OCI-LY7 (cell line): ENCODE measurements at regions not wholly inside any gene's neighbourhood (a gene's known extent, or its start where the extent isn't known, plus 50 kb on each side); places are given as distances from the start of the nearest gene placed in this dataset.

Source experiments
- BruUV-seq: library from RNA; stranded (reverse); fragments of 400-500 nt; replicated peaks from 2 replicates; lab custom pipeline; 2021; lab: Mats Ljungman, UMichigan
- CTCF ChIA-PET: fragments of 300-600 bp; sonication (Branson Sonifier 250); formaldehyde crosslinking; loops from one replicate; lab custom pipeline; 2022; ENCODE audit warnings: antibody characterized with exemption; ENCODE audit not compliant: unreplicated experiment; lab: Charles Lee
- POLR2A ChIA-PET: fragments of 300-600 bp; sonication (Branson Sonifier 250); formaldehyde crosslinking; loops from one replicate; lab custom pipeline; 2022; ENCODE audit warnings: antibody characterized with exemption; lab: Charles Lee
- DNase-seq: peaks from one replicate; pipeline ENCODE4 v3.0.0-alpha.2; 2015; ENCODE audit warnings: low spot score
- H2AFZ ChIP-seq: fragments of 200-600 bp; sonication (generic), shearing (Covaris generic); 2 replicates; pipeline ENCODE4 v1.6.1; 2014; ENCODE audit warnings: mild to moderate bottlenecking, antibody characterized with exemption, low read length, moderate library complexity
- H3K27ac ChIP-seq: fragments of 200-600 bp; sonication (generic); 2 replicates; pipeline ENCODE4 v1.5.1; 2014; ENCODE audit warnings: mixed run types, low read depth, mild to moderate bottlenecking, moderate library complexity, low read length, inconsistent platforms; ENCODE audit not compliant: poor library complexity, severe bottlenecking
- H3K36me3 ChIP-seq: fragments of 200-600 bp; sonication (generic); 2 replicates; pipeline ENCODE4 v1.6.1; 2014; ENCODE audit warnings: mild to moderate bottlenecking, antibody characterized with exemption, low read length, moderate library complexity, mixed read lengths; ENCODE audit not compliant: insufficient read depth
- H3K4me1 ChIP-seq: fragments of 200-600 bp; sonication (generic); 2 replicates; pipeline ENCODE4 v1.5.1; 2014; ENCODE audit warnings: mild to moderate bottlenecking, low read length; ENCODE audit not compliant: insufficient read depth, poor library complexity, severe bottlenecking
- H3K4me2 ChIP-seq: fragments of 200-600 bp; sonication (generic); 2 replicates; pipeline ENCODE4 v1.6.1; 2014; ENCODE audit warnings: mild to moderate bottlenecking, low read length
- H3K4me3 ChIP-seq: fragments of 200-600 bp; sonication (generic); 2 replicates; pipeline ENCODE4 v1.5.1; 2014; ENCODE audit warnings: mild to moderate bottlenecking, low read depth, low read length; ENCODE audit not compliant: poor library complexity, severe bottlenecking
- H3K79me2 ChIP-seq: fragments of 200-600 bp; sonication (generic); 2 replicates; pipeline ENCODE4 v1.6.1; 2016; ENCODE audit warnings: low read depth, mild to moderate bottlenecking, low read length, moderate library complexity, mixed read lengths; ENCODE audit not compliant: insufficient read depth
- H3K9me2 ChIP-seq: fragments of 200-600 bp; sonication (generic); 2 replicates; pipeline ENCODE4 v1.6.1; 2016; ENCODE audit warnings: mild to moderate bottlenecking, low read length, mixed read lengths; ENCODE audit not compliant: insufficient read depth
- H3K9me3 ChIP-seq: fragments of 200-600 bp; sonication (generic); 2 replicates; pipeline ENCODE4 v1.6.1; 2014; ENCODE audit warnings: mild to moderate bottlenecking, mixed run types, low read length, mixed read lengths
- H4K20me1 ChIP-seq: fragments of 200-600 bp; sonication (generic); 2 replicates; pipeline ENCODE4 v1.6.1; 2014; ENCODE audit warnings: mild to moderate bottlenecking, antibody characterized with exemption, low read length, moderate library complexity, mixed read lengths; ENCODE audit not compliant: insufficient read depth
- EZH2phosphoT487 ChIP-seq: fragments of 200-600 bp; sonication (generic); IDR thresholded peaks from 2 replicates; pipeline ENCODE4 v1.6.1; 2018; ENCODE audit warnings: low read depth, borderline replicate concordance, mild to moderate bottlenecking, mixed run types, antibody characterized with exemption, low read length, moderate library complexity, mixed read lengths
- intact Hi-C: fragments of 100-400 bp; cut with micrococcal nuclease; formaldehyde crosslinking; loops from one replicate; pipeline ENCODE4 v1.10.0; 2022; ENCODE audit not compliant: unreplicated experiment
- TF ChIP-seq, protein P1 (sequence below): fragments of 200-600 bp; sonication (generic); conservative IDR thresholded peaks from 2 replicates; pipeline ENCODE4 v1.5.1; 2014; ENCODE audit warnings: mild to moderate bottlenecking, antibody characterized with exemption, low read length, moderate library complexity, mixed read lengths

DNA sequence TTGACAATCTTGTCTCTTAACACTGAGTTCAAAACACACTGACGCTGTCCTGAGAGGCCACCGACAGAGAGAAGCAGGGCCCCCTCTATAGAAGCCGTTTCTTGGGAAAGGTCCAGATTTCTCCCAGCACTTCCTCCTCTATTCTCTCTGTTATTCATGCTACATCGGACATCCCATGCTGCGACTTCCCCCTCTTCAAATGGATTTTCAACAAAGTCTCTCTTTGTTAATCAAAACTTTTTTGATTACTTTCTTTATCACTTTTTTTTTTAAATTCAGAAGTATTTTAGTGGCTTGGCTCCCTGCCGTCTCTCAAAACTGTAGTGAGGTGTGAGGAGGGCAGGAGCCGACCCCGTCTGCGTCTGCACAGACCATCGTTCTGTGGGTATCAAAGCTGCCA, 298.9 kb upstream of the PITRM1 start:
- Histone ChIP-seq H4K20me1 (no peaks in the 10 kb centered on the region), H3K79me2 (no peaks in the 10 kb centered on the region), H3K9me2 (no peaks in the 10 kb centered on the region), H2AFZ (no peak overlapping the region), H3K4me2 (no peak overlapping the region), H3K9me3 (no peaks in the 10 kb centered on the region), H3K27ac (no peak overlapping the region), H3K4me1 (no peaks in the 10 kb centered on the region), H3K4me3 (no peak overlapping the region), H3K36me3 (no peaks in the 10 kb centered on the region)
- ChIA-PET CTCF (no interaction called here), POLR2A (no interaction called here)
- TF ChIP-seq, protein P1, sequence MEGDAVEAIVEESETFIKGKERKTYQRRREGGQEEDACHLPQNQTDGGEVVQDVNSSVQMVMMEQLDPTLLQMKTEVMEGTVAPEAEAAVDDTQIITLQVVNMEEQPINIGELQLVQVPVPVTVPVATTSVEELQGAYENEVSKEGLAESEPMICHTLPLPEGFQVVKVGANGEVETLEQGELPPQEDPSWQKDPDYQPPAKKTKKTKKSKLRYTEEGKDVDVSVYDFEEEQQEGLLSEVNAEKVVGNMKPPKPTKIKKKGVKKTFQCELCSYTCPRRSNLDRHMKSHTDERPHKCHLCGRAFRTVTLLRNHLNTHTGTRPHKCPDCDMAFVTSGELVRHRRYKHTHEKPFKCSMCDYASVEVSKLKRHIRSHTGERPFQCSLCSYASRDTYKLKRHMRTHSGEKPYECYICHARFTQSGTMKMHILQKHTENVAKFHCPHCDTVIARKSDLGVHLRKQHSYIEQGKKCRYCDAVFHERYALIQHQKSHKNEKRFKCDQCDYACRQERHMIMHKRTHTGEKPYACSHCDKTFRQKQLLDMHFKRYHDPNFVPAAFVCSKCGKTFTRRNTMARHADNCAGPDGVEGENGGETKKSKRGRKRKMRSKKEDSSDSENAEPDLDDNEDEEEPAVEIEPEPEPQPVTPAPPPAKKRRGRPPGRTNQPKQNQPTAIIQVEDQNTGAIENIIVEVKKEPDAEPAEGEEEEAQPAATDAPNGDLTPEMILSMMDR = no peak
- TF ChIP-seq EZH2phosphoT487 = no peak
- DNase-seq = no peak
- BruUV-seq = no TSS peak
- intact Hi-C loops = no loop called here

DNA sequence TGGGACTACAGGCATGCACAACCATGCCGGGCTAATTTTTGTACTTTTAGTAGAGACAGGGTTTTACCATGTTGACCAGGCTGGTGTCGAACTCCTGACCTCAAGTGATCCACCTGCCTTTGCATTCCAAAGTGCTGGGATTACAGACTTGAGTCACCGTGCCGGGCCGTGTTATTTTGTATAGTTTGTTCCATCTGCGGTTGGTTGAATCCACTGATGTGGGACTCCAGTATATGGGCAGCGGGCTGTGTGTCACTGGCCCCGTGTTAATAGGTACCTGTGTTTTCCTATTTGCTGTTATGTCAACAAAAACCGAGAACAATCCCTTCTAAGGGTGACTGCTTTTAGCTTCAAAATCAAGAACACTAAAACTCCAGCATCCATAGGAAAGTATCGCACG, 297.6 kb upstream of the PITRM1 start:
- Histone ChIP-seq H3K4me3 (no peak overlapping the region), H3K4me1 (no peaks in the 10 kb centered on the region), H3K9me3 (no peaks in the 10 kb centered on the region), H3K79me2 (no peaks in the 10 kb centered on the region), H3K27ac (no peak overlapping the region), H3K9me2 (no peaks in the 10 kb centered on the region), H2AFZ (no peak overlapping the region), H4K20me1 (no peaks in the 10 kb centered on the region), H3K36me3 (no peaks in the 10 kb centered on the region), H3K4me2 (no peak overlapping the region)
- ChIA-PET POLR2A (no interaction called here), CTCF (no interaction called here)
- intact Hi-C loops = no loop called here
- DNase-seq = no peak
- BruUV-seq = no TSS peak
- TF ChIP-seq, protein P1 = no peak
- no peak for TF ChIP-seq EZH2phosphoT487

DNA sequence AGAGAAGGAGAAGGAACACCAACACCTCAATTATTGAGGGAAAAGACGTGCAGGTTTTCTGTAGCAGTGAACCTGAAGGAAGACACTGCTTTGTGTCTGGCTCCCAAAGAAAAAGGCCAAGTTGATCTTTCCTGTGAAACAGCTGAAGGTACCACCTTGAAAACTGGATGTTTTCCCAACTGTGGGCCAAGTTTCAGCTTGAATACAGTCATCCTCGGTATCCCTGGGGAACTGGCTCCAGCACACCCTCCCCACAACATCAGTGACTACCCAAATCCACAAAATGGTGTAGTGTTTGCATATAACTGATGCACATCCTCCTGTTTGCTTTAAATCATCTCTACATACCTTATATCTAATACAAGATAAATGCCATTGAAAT, 297.0 kb upstream of the PITRM1 start:
- Histone ChIP-seq H3K79me2 (no peaks in the 10 kb centered on the region), H3K9me2 (no peaks in the 10 kb centered on the region), H3K4me2 (no peak overlapping the region), H3K9me3 (no peaks in the 10 kb centered on the region), H3K36me3 (no peaks in the 10 kb centered on the region), H3K27ac (no peak overlapping the region), H3K4me1 (no peaks in the 10 kb centered on the region), H2AFZ (no peak overlapping the region), H4K20me1 (no peaks in the 10 kb centered on the region), H3K4me3 (no peak overlapping the region)
- BruUV-seq = no TSS peak
- ChIA-PET POLR2A (no interaction called here), CTCF (no interaction called here)
- DNase-seq = no peak
- TF ChIP-seq, protein P1 = no peak
- TF ChIP-seq EZH2phosphoT487 = no peak
- intact Hi-C loops = no loop called here
